Renal cortex interstitium (tissue), 11 donors: ENCODE measurements at regions not wholly inside any gene's neighbourhood (a gene's known extent, or its start where the extent isn't known, plus 50 kb on each side); places are given as distances from the start of the nearest gene placed in this dataset.
"Not testable (repeated sequence)": the region's sequence is repeated elsewhere in the genome, so short reads cannot be mapped to it uniquely, and the experiment has no call there.

Source experiments
- DNase-seq, 11 donors: peaks; one replicate each; pipeline ENCODE4 v3.0.0-alpha.2; 2013; ENCODE audit warnings: low read depth in 9 of 11, low spot score in 4 of 11; ENCODE audit errors: extremely low read depth in 1 of 11

DNA sequence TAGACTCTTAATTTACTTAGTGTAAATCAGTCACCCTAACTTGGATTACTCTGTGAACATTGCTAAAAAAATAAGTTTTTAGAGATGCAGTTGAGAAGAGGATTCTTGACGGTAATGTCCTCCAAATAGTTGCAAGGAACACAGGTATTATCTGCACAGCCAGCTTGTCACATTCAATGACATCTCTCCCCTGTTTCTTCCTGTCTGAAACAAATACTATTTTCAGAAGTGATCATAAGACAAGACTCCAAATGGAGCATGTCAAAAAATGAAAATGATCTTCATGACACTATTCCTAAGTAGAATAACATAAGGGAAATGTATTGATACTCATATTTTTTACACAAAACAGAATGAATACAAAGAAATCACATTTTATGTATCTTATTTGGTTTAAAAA lies 227.9 kb upstream of the CHD1 start:
- DNase-seq, result no peak

DNA sequence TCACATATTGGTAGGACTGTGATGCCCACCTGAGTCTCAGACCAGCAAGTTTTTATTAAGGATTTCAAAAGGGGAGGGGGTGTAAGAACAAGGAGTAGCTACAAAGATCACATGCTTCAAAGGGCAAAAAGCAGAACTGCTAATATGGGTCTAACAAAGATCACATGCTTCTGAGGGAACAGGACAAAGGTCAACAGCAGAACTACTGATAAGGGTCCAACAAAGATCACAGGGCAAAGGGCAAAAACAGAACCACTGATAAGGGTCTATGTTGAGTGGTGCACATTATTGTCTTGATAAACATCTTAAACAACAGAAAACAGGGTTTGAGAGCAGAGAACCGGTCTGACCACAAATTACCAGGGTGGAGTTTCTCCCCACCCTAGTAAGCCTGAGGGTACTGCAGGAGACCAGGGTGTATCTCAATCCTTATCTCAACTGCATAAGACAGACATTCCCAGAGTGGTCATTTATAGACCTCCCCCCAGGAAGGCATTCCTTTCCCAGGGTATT lies 214.5 kb upstream of the CHD1 start:
- DNase-seq, result not testable (repeated sequence)

DNA sequence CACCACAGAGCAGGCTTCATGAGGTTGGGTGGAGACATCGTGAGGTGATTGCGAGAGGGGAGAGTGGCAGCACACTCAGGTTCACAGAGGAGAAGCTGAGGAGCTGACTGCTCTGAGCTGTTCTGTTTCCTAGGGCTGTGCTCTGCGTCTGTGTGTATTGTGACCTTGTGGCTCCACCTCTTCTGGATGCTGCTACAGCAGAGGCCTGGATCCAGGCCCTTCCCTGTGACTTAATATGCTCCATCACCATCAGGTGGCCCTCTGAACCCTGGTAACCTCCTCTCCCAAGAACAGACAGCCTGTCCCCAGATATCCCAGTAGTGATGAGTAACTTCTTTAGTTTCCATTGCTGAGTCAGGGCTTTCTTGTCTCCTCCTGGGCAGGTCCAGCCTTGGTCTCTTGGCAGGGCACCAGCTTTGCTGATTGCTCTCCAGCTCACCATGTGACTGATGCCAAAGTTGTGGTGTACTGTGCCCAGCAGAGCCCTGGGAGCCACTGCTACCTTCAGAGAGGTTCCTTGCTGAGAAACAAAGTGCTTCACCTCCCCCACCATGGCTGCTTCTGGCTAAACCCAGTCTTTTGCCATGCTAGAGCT lies 212.8 kb upstream of the CHD1 start:
- no peak for DNase-seq

DNA sequence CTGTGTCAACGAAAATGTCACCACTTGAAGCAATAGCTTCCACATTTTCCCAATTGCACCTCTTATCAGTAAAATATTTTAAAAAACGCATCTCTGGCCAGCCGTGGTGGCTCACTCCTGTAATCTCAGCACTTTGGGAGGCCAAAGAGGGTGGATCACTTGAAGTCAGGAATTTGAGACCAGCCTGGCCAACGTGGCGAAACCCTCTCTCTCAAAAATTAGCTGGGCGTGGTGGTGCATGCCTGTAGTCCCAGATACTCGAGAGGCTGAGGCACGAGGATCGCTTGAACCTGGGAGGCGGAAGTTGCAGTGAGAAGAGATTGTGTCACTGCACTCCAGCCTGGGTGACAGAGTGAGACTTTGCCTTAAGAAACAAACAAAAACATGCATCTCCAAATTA lies 210.1 kb upstream of the CHD1 start:
- no peak for DNase-seq

DNA sequence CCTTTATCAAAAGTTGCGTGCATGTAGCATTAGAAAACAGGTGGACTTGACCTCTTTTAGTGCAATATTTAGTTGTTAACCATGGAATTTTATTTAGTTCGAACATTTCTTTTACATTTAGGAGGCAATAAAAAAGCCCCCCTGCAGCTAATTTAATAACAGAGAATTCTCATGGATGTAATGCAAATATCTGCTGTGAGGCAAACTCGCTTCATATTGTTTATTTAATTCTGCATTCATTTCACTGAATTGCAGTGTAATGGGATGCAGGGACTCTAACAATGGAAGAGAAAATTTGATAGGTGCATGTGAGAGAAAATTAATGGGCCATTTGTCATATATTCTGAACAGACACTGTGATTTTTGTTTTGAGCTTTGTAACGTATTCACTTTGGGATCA lies 205.1 kb upstream of the CHD1 start:
- DNase-seq, result no peak

DNA sequence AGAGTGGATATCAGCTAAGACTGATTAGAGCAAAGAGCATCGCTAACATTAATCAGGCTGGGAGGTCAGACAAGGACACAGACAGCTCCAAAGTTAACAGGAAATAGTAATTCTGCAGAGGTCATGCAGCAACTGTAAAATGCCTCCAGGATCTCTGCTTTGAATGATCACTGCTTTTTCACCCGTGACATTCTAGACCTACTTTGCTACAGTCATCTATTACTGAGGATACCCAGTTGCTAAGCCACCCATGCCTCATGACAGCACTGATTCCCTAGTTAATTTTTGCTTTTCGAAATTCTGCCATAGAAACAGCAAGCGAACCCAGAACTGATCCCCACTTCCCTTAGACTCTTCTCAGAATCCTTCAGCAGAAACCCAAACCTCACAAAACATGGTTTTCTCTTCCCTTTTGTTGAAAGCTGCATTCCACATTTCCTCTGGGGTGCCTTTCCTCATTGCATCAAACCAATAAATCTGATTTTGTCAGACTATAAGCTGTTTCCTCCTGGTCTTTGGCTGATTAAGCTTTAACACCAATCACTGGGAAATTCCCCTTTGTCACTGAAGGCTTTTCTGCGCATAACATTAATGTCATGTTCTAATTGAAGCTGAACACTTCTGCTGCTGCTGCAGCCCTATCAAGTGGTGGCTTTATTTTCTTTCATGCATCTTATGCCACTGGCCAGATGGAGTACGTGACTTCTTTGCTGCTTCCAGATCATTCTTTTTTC lies 201.1 kb upstream of the CHD1 start:
- DNase-seq, result peak in 2 of 11 donors; percentile 0 to 3

DNA sequence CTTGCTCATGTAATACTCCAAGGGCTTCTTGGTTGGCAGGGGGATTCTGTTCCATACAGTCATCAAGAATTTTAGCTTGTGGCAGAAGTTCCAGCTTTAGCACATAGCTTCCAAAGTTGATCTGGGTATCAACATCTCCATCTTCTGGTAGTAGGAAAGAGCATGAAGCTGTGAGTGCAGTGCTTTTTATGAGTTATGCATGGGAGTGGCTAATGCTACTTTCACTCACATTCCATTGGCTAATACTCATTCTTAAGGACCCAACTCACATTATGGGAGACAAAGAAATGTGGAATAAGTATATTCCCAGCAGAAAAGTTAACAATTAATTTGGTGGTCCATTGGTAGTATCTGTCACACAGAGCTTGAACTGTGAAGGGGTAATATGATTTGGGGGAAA lies 194.2 kb upstream of the CHD1 start:
- DNase-seq, result no peak

DNA sequence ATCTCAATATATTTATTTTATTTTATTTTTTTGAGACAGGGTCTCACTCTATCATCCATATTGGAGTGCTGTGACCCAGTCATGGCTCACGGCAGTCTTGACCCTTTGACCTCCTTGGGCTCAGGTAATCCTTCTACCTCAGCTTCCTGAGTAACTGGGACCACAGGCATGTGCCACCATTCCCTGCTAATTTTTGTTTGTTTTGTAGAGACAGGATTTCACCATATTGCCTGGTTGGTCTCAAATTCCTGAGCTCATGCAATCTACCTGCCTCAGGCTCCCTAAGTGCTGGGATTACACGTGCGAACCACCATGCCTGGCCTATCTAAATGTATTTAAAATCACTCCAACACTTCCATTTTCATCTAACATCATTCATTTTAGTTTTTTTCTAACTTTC lies 190.5 kb upstream of the CHD1 start:
- no peak for DNase-seq

DNA sequence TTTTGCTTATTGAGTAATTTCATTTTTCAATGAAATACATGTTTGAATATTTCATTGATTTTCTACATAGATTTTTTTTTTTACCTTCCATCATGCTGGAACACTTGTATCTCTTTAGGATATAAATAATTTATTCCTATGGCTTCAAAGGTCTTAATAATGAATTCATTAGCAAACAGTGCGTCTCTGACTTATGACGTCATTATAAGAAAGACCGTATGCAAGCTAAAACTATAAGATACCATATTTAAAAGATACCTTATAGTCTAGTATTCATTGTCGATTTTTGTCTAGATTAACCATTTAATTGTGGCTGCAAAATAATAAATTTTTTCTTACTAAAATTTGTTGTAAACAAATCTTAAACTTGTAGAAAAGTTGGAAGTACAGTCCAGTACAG lies 187.7 kb upstream of the CHD1 start:
- DNase-seq, result no peak

DNA sequence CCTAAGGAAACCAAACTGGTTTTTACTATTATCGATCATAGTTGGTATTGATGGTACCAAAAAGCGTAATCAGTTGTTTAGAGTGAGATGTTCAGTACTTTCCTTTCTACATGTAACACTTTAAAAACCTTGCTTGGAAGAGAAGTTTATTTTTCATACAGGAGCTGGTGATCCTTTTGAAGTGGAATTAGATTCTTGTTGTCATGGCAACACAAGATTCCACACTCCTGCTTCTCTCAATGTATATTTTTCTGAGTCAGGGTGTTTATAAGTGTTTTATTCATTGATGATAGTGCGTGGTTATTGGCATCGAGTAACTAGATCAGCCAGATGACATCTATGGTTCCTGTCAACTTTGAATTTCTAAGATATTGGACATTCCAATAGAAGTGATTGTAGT lies 181.1 kb upstream of the CHD1 start:
- DNase-seq, result no peak

DNA sequence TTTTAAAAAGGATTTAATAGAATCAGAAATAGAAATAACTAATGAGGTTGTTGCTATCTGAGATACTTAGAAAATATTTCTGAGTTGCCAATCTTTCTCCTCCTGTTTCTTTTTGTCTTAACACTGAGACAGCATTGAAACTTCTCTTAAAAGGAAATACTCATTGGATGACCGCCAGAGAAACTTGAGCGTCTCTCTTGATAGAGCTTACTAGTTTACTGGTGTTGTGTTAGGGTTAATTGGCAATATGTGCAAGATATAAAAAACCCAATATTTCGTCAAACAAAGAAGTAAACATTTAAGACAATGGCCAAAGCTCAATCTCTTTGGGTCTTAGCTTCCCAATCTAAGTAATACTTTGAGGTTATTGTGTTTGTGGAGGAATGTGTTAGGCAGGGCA lies 176.4 kb upstream of the CHD1 start:
- peak in 2 of 11 donors; percentile 8 to 24 for DNase-seq

DNA sequence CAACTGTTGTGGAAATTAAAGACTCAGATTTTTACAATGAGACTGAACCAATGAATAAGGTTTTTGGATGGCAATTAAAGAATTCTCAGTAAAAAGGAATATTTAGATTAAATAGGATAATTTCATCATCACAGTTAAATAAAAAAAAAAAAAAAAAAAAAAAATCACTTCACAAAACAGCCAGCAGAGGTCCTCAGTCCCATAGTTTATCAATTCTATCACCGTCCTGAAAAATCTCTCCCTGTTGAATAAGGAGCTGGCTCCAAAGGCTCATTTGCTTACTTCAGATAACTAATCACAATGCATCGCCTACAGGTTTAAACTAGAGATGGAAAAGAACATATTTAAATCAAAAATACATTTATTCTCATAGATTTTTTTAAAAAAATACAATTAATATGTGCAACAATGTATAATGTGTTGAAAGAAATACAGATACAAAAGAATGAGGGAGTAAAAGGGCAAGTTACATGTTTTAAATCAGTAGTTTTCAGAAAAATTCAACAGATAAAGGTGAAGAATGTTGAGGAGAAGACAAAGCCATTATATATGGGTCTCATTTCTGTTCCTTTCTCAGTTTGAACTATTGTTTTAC lies 175.8 kb upstream of the CHD1 start:
- DNase-seq, result peak in 8 of 11 donors; percentile 4 to 35 (median 16)

DNA sequence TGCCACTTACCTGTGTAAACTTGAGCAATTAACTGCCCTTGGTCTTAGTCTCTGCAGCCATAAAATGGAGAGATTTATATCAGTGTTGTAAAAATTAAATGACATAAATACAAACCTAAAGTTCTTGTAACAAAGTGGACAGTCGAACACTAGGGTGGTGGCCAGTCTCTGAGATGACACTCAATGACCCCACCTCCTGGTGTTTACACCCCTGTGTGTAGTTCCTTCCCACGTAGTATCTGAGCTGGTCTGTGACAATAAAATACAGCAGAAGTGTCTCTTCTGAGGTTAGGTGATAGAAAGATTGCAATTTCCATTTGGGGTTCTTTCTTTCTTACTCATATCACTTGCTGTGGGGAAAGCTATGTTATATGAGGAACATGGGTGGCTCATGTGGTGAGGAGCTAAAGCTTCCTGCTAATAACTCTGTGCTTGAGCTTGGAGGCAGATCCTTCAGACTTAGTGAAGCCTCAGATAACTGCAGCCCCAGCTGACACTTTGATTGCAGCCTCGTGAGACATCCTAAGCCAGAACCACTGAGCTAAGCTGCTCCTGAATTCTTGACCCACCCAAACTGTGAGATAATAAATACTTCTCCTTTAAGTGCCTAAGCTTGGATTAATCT lies 173.4 kb upstream of the CHD1 start:
- no peak for DNase-seq

DNA sequence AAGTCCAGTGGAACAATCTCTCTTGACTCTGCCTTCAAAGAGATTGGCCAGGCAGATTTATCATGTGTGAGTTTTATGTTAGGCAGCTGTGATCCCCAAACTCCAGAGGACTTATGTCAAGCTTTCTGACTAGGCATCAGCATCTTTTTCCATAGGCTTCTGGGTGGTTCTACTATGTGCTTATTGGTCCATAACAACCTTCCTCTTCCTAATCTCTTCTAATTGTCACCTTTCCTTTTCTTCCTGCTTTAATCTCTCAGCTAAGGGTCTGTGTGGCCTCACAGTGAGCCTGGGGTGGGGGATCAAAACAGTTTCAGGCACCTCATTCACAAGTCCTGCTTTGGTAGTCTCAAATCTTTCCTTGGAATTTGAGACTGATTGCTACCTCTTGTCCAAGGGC lies 170.9 kb upstream of the CHD1 start:
- no peak for DNase-seq

DNA sequence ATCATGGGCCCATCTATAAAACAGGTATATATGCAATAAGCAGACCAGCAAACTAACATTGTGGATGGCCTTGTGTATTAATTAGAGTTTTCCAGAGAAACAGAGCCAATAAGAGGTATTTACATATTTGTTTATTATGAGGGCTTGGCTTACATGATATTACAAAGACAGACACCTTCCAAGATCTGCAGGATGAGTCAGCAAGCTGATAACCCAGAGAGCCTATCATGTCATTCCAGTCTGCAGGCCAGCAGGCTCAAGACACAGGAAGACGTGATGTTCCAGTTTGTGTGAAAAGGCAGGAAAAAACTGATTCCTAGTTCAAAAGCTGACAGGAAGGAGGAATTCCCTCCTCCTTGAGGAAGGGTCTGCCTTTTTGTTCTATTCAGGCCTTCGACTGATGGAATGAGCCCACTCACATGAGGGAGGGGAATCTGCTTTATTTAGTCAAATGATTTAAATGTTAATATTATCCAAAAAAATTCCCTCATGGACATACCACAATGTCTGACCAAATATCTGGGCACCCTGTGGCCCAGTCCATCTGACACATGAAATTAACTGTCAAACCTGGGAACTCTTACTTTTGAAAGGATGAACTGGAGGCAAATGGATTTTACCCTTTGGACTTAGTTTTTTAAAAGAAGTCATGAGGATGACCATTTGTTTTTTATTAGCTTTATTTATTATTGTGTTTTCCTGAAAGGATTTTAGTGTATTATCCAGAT lies 161.2 kb upstream of the CHD1 start:
- no peak for DNase-seq

DNA sequence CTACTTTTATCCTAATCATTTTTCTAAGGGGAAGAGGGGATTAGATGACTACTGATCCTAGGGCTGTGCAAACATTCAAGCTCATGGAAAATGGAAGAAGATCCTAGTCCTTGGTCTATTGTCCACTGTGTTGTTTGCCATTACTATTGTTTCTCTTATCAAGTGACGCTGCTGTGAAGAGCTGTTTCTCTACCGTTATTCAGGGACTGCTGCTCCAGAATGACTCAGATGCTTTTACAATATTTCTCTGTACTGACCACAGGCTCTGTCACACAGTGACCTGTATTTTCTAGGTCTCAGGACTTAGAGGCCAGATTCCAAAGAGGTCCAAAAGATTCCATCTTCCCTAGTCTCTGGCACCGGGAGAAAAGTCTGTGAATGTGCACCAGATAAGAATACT lies 159.5 kb upstream of the CHD1 start:
- no peak for DNase-seq

DNA sequence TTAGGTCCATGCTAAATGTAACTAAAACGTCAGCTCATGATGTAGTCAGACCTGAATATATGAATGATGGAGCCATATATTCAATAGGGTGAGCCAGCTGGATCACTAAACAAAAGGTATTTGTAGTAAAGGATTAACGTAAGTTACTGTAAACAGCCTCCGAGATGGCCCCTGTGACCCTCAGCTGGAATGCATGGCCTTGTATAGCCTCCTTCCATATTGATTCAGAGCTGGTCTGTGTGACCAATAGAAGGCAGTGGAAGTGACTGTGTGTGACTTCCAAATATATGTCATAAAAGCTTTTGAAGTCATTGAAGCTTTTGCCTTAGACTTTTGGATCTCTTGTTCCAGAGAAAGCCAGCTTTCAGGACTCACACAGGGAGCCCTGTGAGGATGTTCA lies 154.4 kb upstream of the CHD1 start:
- DNase-seq, result no peak

DNA sequence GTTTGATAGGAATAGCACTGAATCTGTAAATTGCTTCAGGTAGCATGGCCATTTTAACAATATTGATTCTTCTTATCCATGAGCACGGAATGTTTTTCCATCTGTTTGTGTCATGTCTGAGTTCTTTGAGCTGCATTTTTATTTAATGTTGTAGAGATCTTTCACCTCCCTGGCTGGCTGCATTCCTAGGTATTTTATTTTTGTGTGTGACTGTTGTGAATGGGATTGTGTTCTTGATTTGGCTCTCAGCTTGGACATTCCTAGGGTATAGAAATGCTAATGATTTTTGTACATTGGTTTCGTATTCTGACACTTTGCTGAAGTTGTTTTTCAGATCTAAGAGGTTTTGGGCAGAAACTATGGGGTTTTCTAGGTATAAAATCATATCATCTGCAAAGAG lies 152.9 kb upstream of the CHD1 start:
- DNase-seq, result no peak
